ENCODE measurements at regions not wholly inside any gene's neighbourhood (a gene's known extent, or its start where the extent isn't known, plus 50 kb on each side); places are given as distances from the start of the nearest gene placed in this dataset.

GRCh38 chr11:122242731-122243130, 126.7 kb upstream of the BLID start:
- no peak overlapping the region for H4K5ac ChIP-seq (ENCODE audit: low read length)
- no peak overlapping the region for H2BK15ac ChIP-seq (replicated peaks; ENCODE audit: low read depth)
- no CpG with 5 or more reads among the region's 3 CpGs for WGBS (ENCODE audit: extremely low coverage, insufficient coverage, low lambda C conversion rate)
- no peak overlapping the region for H2BK120ac ChIP-seq (ENCODE audit: low read depth, low read length)
- no peak overlapping the region for H2AK5ac ChIP-seq (ENCODE audit: low read length)
- H3K4me1 ChIP-seq (ENCODE audit: control insufficient read depth, low read depth, low read length): no peaks in the 10 kb centered on the region
- H3K27me3 ChIP-seq (ENCODE audit: insufficient read depth, low read length, poor library complexity): no peaks in the 10 kb centered on the region
- no peak overlapping the region for H3K56ac ChIP-seq (ENCODE audit: low read length)
- no peak overlapping the region for H3K23ac ChIP-seq (ENCODE audit: low read length)
- H3K79me2 ChIP-seq (ENCODE audit: control insufficient read depth, insufficient read depth, low read length): no peaks in the 10 kb centered on the region
- no peak for DNase-seq
- H3K79me1 ChIP-seq (ENCODE audit: low read length): no peaks in the 10 kb centered on the region
- no peak overlapping the region for H3K4me3 ChIP-seq (ENCODE audit: low read length)
- no peak overlapping the region for H2BK5ac ChIP-seq (ENCODE audit: low read length)
- no peak overlapping the region for H3K4me2 ChIP-seq (ENCODE audit: low read length)
- no peak overlapping the region for H3K27ac ChIP-seq (ENCODE audit: low read depth, low read length)
- H3K4ac ChIP-seq (ENCODE audit: low read depth, low read length): no peak overlapping the region
- no peak overlapping the region for H3K18ac ChIP-seq (ENCODE audit: low read length)
- no peaks in the 10 kb centered on the region for H3K36me3 ChIP-seq (ENCODE audit: control insufficient read depth, insufficient read depth, low read length)
- H4K8ac ChIP-seq (ENCODE audit: low read depth, low read length): no peak overlapping the region
- H3K9ac ChIP-seq (ENCODE audit: low read length): no peak overlapping the region

GRCh38 chr11:122241566-122241965, 125.6 kb upstream of the BLID start:
- Histone ChIP-seq H3K79me1 (ENCODE audit: low read length) (no peaks in the 10 kb centered on the region), H4K5ac (ENCODE audit: low read length) (no peak overlapping the region), H3K4me1 (ENCODE audit: control insufficient read depth, low read depth, low read length) (no peaks in the 10 kb centered on the region), H4K8ac (ENCODE audit: low read depth, low read length) (no peak overlapping the region), H3K36me3 (ENCODE audit: control insufficient read depth, insufficient read depth, low read length) (no peaks in the 10 kb centered on the region), H3K79me2 (ENCODE audit: control insufficient read depth, insufficient read depth, low read length) (no peaks in the 10 kb centered on the region), H3K18ac (ENCODE audit: low read length) (no peak overlapping the region), H2AK5ac (ENCODE audit: low read length) (no peak overlapping the region), H3K56ac (ENCODE audit: low read length) (no peak overlapping the region), H3K4ac (ENCODE audit: low read depth, low read length) (no peak overlapping the region), H3K23ac (ENCODE audit: low read length) (no peak overlapping the region), H3K27ac (ENCODE audit: low read depth, low read length) (no peak overlapping the region), H3K27me3 (ENCODE audit: insufficient read depth, low read length, poor library complexity) (no peaks in the 10 kb centered on the region), H2BK15ac (replicated peaks; ENCODE audit: low read depth) (no peak overlapping the region), H3K9ac (ENCODE audit: low read length) (no peak overlapping the region), H2BK120ac (ENCODE audit: low read depth, low read length) (no peak overlapping the region), H3K4me3 (ENCODE audit: low read length) (no peak overlapping the region), H3K4me2 (ENCODE audit: low read length) (no peak overlapping the region), H2BK5ac (ENCODE audit: low read length) (no peak overlapping the region)
- WGBS (ENCODE audit: extremely low coverage, insufficient coverage, low lambda C conversion rate): no CpG with 5 or more reads among the region's 3 CpGs
- DNase-seq: no peak

- H3K4ac ChIP-seq (ENCODE audit: low read depth, low read length): no peak overlapping the region
- H3K9ac ChIP-seq (ENCODE audit: low read length): no peak overlapping the region
- H3K4me1 ChIP-seq (ENCODE audit: control insufficient read depth, low read depth, low read length): no peaks in the 10 kb centered on the region
- no peak overlapping the region for H3K4me3 ChIP-seq (ENCODE audit: low read length)
- DNase-seq: no peak
- H3K23ac ChIP-seq (ENCODE audit: low read length): no peak overlapping the region
- no peak overlapping the region for H4K5ac ChIP-seq (ENCODE audit: low read length)
- WGBS (ENCODE audit: extremely low coverage, insufficient coverage, low lambda C conversion rate): no CpG with 5 or more reads among the region's 3 CpGs
- no peaks in the 10 kb centered on the region for H3K27me3 ChIP-seq (ENCODE audit: insufficient read depth, low read length, poor library complexity)
- no peak overlapping the region for H2BK5ac ChIP-seq (ENCODE audit: low read length)
- no peak overlapping the region for H2BK120ac ChIP-seq (ENCODE audit: low read depth, low read length)
- H2AK5ac ChIP-seq (ENCODE audit: low read length): no peak overlapping the region
- H3K18ac ChIP-seq (ENCODE audit: low read length): no peak overlapping the region
- no peak overlapping the region for H3K4me2 ChIP-seq (ENCODE audit: low read length)
- no peaks in the 10 kb centered on the region for H3K79me2 ChIP-seq (ENCODE audit: control insufficient read depth, insufficient read depth, low read length)
- H3K56ac ChIP-seq (ENCODE audit: low read length): no peak overlapping the region
- H3K36me3 ChIP-seq (ENCODE audit: control insufficient read depth, insufficient read depth, low read length): no peaks in the 10 kb centered on the region
- H2BK15ac ChIP-seq (replicated peaks; ENCODE audit: low read depth): no peak overlapping the region
- H3K27ac ChIP-seq (ENCODE audit: low read depth, low read length): no peak overlapping the region
- no peak overlapping the region for H4K8ac ChIP-seq (ENCODE audit: low read depth, low read length)
- no peaks in the 10 kb centered on the region for H3K79me1 ChIP-seq (ENCODE audit: low read length)
Observed at GRCh38 chr11:122240638-122241037, 124.6 kb upstream of the BLID start.

GRCh38 chr11:122235615-122236014, 119.6 kb upstream of the BLID start:
- WGBS (ENCODE audit: extremely low coverage, insufficient coverage, low lambda C conversion rate): no CpG with 5 or more reads among the region's 3 CpGs
- Histone ChIP-seq H3K79me1 (ENCODE audit: low read length) (no peaks in the 10 kb centered on the region), H3K27ac (ENCODE audit: low read depth, low read length) (no peak overlapping the region), H2BK5ac (ENCODE audit: low read length) (no peak overlapping the region), H3K27me3 (ENCODE audit: insufficient read depth, low read length, poor library complexity) (no peaks in the 10 kb centered on the region), H3K36me3 (ENCODE audit: control insufficient read depth, insufficient read depth, low read length) (no peaks in the 10 kb centered on the region), H3K79me2 (ENCODE audit: control insufficient read depth, insufficient read depth, low read length) (no peaks in the 10 kb centered on the region), H2AK5ac (ENCODE audit: low read length) (no peak overlapping the region), H3K23ac (ENCODE audit: low read length) (no peak overlapping the region), H3K9ac (ENCODE audit: low read length) (no peak overlapping the region), H3K4me1 (ENCODE audit: control insufficient read depth, low read depth, low read length) (no peaks in the 10 kb centered on the region), H3K56ac (ENCODE audit: low read length) (no peak overlapping the region), H3K18ac (ENCODE audit: low read length) (no peak overlapping the region), H2BK120ac (ENCODE audit: low read depth, low read length) (no peak overlapping the region), H3K4me2 (ENCODE audit: low read length) (no peak overlapping the region), H3K4me3 (ENCODE audit: low read length) (no peak overlapping the region), H4K8ac (ENCODE audit: low read depth, low read length) (no peak overlapping the region), H2BK15ac (replicated peaks; ENCODE audit: low read depth) (no peak overlapping the region), H3K4ac (ENCODE audit: low read depth, low read length) (no peak overlapping the region), H4K5ac (ENCODE audit: low read length) (no peak overlapping the region)
- no peak for DNase-seq

GRCh38 chr11:122234780-122235179, 118.8 kb upstream of the BLID start:
- no CpG with 5 or more reads among the region's 3 CpGs for WGBS (ENCODE audit: extremely low coverage, insufficient coverage, low lambda C conversion rate)
- no peak overlapping the region for H4K8ac ChIP-seq (ENCODE audit: low read depth, low read length)
- H3K4ac ChIP-seq (ENCODE audit: low read depth, low read length): no peak overlapping the region
- no peaks in the 10 kb centered on the region for H3K79me2 ChIP-seq (ENCODE audit: control insufficient read depth, insufficient read depth, low read length)
- no peak overlapping the region for H3K18ac ChIP-seq (ENCODE audit: low read length)
- DNase-seq: no peak
- no peak overlapping the region for H3K27ac ChIP-seq (ENCODE audit: low read depth, low read length)
- no peaks in the 10 kb centered on the region for H3K79me1 ChIP-seq (ENCODE audit: low read length)
- H3K9ac ChIP-seq (ENCODE audit: low read length): no peak overlapping the region
- no peaks in the 10 kb centered on the region for H3K36me3 ChIP-seq (ENCODE audit: control insufficient read depth, insufficient read depth, low read length)
- H3K56ac ChIP-seq (ENCODE audit: low read length): no peak overlapping the region
- H3K27me3 ChIP-seq (ENCODE audit: insufficient read depth, low read length, poor library complexity): no peaks in the 10 kb centered on the region
- H2BK120ac ChIP-seq (ENCODE audit: low read depth, low read length): no peak overlapping the region
- H3K23ac ChIP-seq (ENCODE audit: low read length): no peak overlapping the region
- peaks cover 1% of the 10 kb centered on the region for H3K4me1 ChIP-seq (ENCODE audit: control insufficient read depth, low read depth, low read length)
- no peak overlapping the region for H2BK15ac ChIP-seq (replicated peaks; ENCODE audit: low read depth)
- no peak overlapping the region for H4K5ac ChIP-seq (ENCODE audit: low read length)
- no peak overlapping the region for H2AK5ac ChIP-seq (ENCODE audit: low read length)
- no peak overlapping the region for H3K4me3 ChIP-seq (ENCODE audit: low read length)
- H2BK5ac ChIP-seq (ENCODE audit: low read length): no peak overlapping the region
- H3K4me2 ChIP-seq (ENCODE audit: low read length): no peak overlapping the region

GRCh38 chr11:122234257-122234656, 118.2 kb upstream of the BLID start:
- H2BK15ac ChIP-seq (replicated peaks; ENCODE audit: low read depth): no peak overlapping the region
- no peak overlapping the region for H2BK120ac ChIP-seq (ENCODE audit: low read depth, low read length)
- no peak overlapping the region for H3K18ac ChIP-seq (ENCODE audit: low read length)
- H3K9ac ChIP-seq (ENCODE audit: low read length): no peak overlapping the region
- H3K4me2 ChIP-seq (ENCODE audit: low read length): no peak overlapping the region
- H4K8ac ChIP-seq (ENCODE audit: low read depth, low read length): no peak overlapping the region
- DNase-seq: no peak
- no peak overlapping the region for H2BK5ac ChIP-seq (ENCODE audit: low read length)
- no peaks in the 10 kb centered on the region for H3K79me2 ChIP-seq (ENCODE audit: control insufficient read depth, insufficient read depth, low read length)
- H3K4me1 ChIP-seq (ENCODE audit: control insufficient read depth, low read depth, low read length): peaks cover 2% of the 10 kb centered on the region
- no peak overlapping the region for H4K5ac ChIP-seq (ENCODE audit: low read length)
- no peak overlapping the region for H3K56ac ChIP-seq (ENCODE audit: low read length)
- H3K27ac ChIP-seq (ENCODE audit: low read depth, low read length): no peak overlapping the region
- no peaks in the 10 kb centered on the region for H3K79me1 ChIP-seq (ENCODE audit: low read length)
- no peaks in the 10 kb centered on the region for H3K27me3 ChIP-seq (ENCODE audit: insufficient read depth, low read length, poor library complexity)
- H2AK5ac ChIP-seq (ENCODE audit: low read length): no peak overlapping the region
- no peaks in the 10 kb centered on the region for H3K36me3 ChIP-seq (ENCODE audit: control insufficient read depth, insufficient read depth, low read length)
- H3K4ac ChIP-seq (ENCODE audit: low read depth, low read length): no peak overlapping the region
- no peak overlapping the region for H3K4me3 ChIP-seq (ENCODE audit: low read length)
- no peak overlapping the region for H3K23ac ChIP-seq (ENCODE audit: low read length)

Measured in mesendoderm (in vitro differentiated cells).